GM12878 (cell line): ENCODE measurements at regions not wholly inside any gene's neighbourhood (a gene's known extent, or its start where the extent isn't known, plus 50 kb on each side); places are given as distances from the start of the nearest gene placed in this dataset.

Experiments
- ATAC-seq: fragments of 200-7000 bp; cut with Tn5 transposase; 3 replicates; pipeline ENCODE4 v1.9.1; 2020; ENCODE audit warnings: mild to moderate bottlenecking, moderate library complexity
- BruUV-seq: library from RNA; stranded (reverse); fragments of 400-500 nt; replicated peaks from 2 replicates; lab custom pipeline; 2021; lab: Mats Ljungman, UMichigan
- CTCF ChIA-PET: fragments of 300-600 bp; sonication (Branson Sonifier 250); formaldehyde crosslinking; extraction: SDS; loops from one replicate; lab custom pipeline; 2021; ENCODE audit warnings: inconsistent platforms; lab: Yijun Ruan, JAX
- POLR2A ChIA-PET: fragments of 350-600 bp; formaldehyde crosslinking; extraction: SDS; loops from one replicate; lab custom pipeline; 2021; ENCODE audit warnings: inconsistent platforms; lab: Charles Lee
- RAD21 ChIA-PET: fragments of 300-600 bp; sonication (Branson Sonifier 250); formaldehyde crosslinking; loops from one replicate; lab custom pipeline; 2023; ENCODE audit warnings: antibody characterized with exemption; ENCODE audit not compliant: unreplicated experiment; lab: Charles Lee
- SMC1A ChIA-PET: fragments of 300-600 bp; sonication (Branson Sonifier 250); formaldehyde crosslinking; loops from one replicate; lab custom pipeline; 2023; ENCODE audit not compliant: unreplicated experiment, uncharacterized antibody; lab: Charles Lee
- DNase-seq: peaks from one replicate; pipeline ENCODE4 v3.0.0-alpha.2; 2011; ENCODE audit warnings: low read depth, low spot score
- FAIRE-seq: peaks from 3 replicates; lab custom pipeline; 2011; peaks lifted over from hg19 to GRCh38; lab: Jason Lieb, UNC
- H2AFZ ChIP-seq: 2 replicates; pipeline ENCODE4 v1.6.0; 2011; ENCODE audit warnings: low read depth, low read length, control low read depth; ENCODE audit not compliant: control insufficient read depth
- H3K27ac ChIP-seq: 2 replicates; pipeline ENCODE4 v1.5.1; 2011; ENCODE audit warnings: control low read depth; ENCODE audit not compliant: control insufficient read depth, insufficient read depth
- H3K27me3 ChIP-seq, 2 experiments: replicated peaks in 1 of 2; 2 replicates each; pipeline versions ENCODE4 v1.6.0 to v1.6.1; 2011; ENCODE audit warnings: low read length in 1 of 2; ENCODE audit not compliant: control insufficient read depth in 2 of 2, insufficient read depth in 2 of 2
- H3K36me3 ChIP-seq, 2 experiments: 2 replicates each; pipeline ENCODE4 v1.5.1; 2011; ENCODE audit warnings: low read length in 1 of 2; ENCODE audit not compliant: control insufficient read depth in 2 of 2, insufficient read depth in 2 of 2
- H3K4me1 ChIP-seq: 2 replicates; pipeline ENCODE4 v1.6.1; 2011; ENCODE audit warnings: mild to moderate bottlenecking, low read length, moderate library complexity, mixed read lengths; ENCODE audit not compliant: control insufficient read depth, insufficient read depth
- H3K4me2 ChIP-seq: 2 replicates; pipeline ENCODE4 v1.6.0; 2011; ENCODE audit warnings: control low read depth; ENCODE audit not compliant: control insufficient read depth, insufficient read depth
- H3K4me3 ChIP-seq: fragments of 200-600 bp; sonication (generic); 2 replicates; pipeline ENCODE4 v1.5.1; 2016
- H3K79me2 ChIP-seq: 2 replicates; pipeline ENCODE4 v1.6.0; 2011; ENCODE audit warnings: low read length; ENCODE audit not compliant: control insufficient read depth, insufficient read depth
- H3K9ac ChIP-seq: 2 replicates; pipeline ENCODE4 v1.8.0; 2011; ENCODE audit warnings: low read length, control low read depth, mixed read lengths; ENCODE audit not compliant: control insufficient read depth, insufficient read depth
- H3K9me3 ChIP-seq: replicated peaks from 3 replicates; pipeline ENCODE4 v1.5.1; 2011; ENCODE audit warnings: mild to moderate bottlenecking, low read length; ENCODE audit not compliant: control insufficient read depth, insufficient read depth
- H4K20me1 ChIP-seq: 2 replicates; pipeline ENCODE4 v1.6.0; 2011; ENCODE audit not compliant: control insufficient read depth, insufficient read depth
- BCL11A ChIP-seq: IDR thresholded peaks from 2 replicates; pipeline ENCODE4 v1.6.1; 2011; ENCODE audit warnings: low read depth, low read length
- BMI1 ChIP-seq: fragments of 450-650 bp; IDR thresholded peaks from 2 replicates; pipeline ENCODE4 v1.6.1; 2016; ENCODE audit warnings: mild to moderate bottlenecking, moderate library complexity, borderline replicate concordance
- CREB1 ChIP-seq: IDR thresholded peaks from 2 replicates; pipeline ENCODE4 v1.6.1; 2012; ENCODE audit warnings: low read depth, mild to moderate bottlenecking, inconsistent platforms
- EGR1 ChIP-seq, 2 experiments: IDR thresholded peaks; 1 replicate in 1 of 2; 2 replicates in 1 of 2; pipeline ENCODE4 v1.6.1; 2011 to 2012; ENCODE audit warnings: low read depth in 2 of 2, low read length in 2 of 2, borderline replicate concordance in 1 of 2, mild to moderate bottlenecking in 1 of 2, moderate library complexity in 1 of 2
- FOXK2 ChIP-seq: fragments of 450-650 bp; IDR thresholded peaks from 2 replicates; pipeline ENCODE4 v1.6.1; 2017; ENCODE audit warnings: mild to moderate bottlenecking, moderate library complexity
- KAT2A ChIP-seq: conservative IDR thresholded peaks from 2 replicates; pipeline ENCODE4 v1.6.1; 2011; ENCODE audit warnings: low read depth, low read length; ENCODE audit not compliant: control insufficient read depth
- RUNX3 ChIP-seq: IDR thresholded peaks from 2 replicates; pipeline ENCODE4 v1.6.1; 2012; ENCODE audit warnings: low read length, inconsistent platforms
- SMAD5 ChIP-seq: IDR thresholded peaks from 2 replicates; pipeline ENCODE4 v1.6.1; 2016; ENCODE audit warnings: antibody characterized with exemption, low read depth
- SUPT20H ChIP-seq: IDR thresholded peaks from 2 replicates; pipeline ENCODE4 v1.6.1; 2011; ENCODE audit warnings: low read depth, mild to moderate bottlenecking, low read length, moderate library complexity, borderline replicate concordance; ENCODE audit not compliant: control insufficient read depth
- TARDBP ChIP-seq: IDR thresholded peaks from 2 replicates; pipeline ENCODE4 v1.6.1; 2016; ENCODE audit warnings: borderline replicate concordance
- TCF3 ChIP-seq: IDR thresholded peaks from 2 replicates; pipeline ENCODE4 v1.6.1; 2012; ENCODE audit warnings: low read depth, mild to moderate bottlenecking, low read length, borderline replicate concordance; ENCODE audit not compliant: insufficient read depth
- ZSCAN29 ChIP-seq: fragments of 450-650 bp; IDR thresholded peaks from 2 replicates; pipeline ENCODE4 v1.6.1; 2017; ENCODE audit warnings: mild to moderate bottlenecking, moderate library complexity
- WGBS: methylation state at CpG from one replicate; pipeline ENCODE4 v1.1.6; 2016; ENCODE audit warnings: low lambda C conversion rate; ENCODE audit not compliant: insufficient replicate concordance, insufficient coverage; ENCODE audit errors: missing lambda C conversion rate; 5-methylcytosine and 5-hydroxymethylcytosine counted together
- in situ Hi-C: fragments of 300-500 bp; cut with MboI; formaldehyde crosslinking; loops from 9 replicates; pipeline ENCODE4 v1.14.3; 2018; ENCODE audit warnings: mixed read lengths
- intact Hi-C: fragments of 100-400 bp; cut with micrococcal nuclease; formaldehyde crosslinking; loops from one replicate; pipeline ENCODE4 v1.14.2; 2022; ENCODE audit not compliant: unreplicated experiment
- TF ChIP-seq, protein P1 (sequence below): fragments of 150-350 bp; IDR thresholded peaks from 2 replicates; pipeline ENCODE4 v1.6.1; 2014; ENCODE audit warnings: mild to moderate bottlenecking, low read depth, low read length
- TF ChIP-seq, protein P2 (sequence below): fragments of 450-650 bp; IDR thresholded peaks from 2 replicates; pipeline ENCODE4 v1.6.1; 2017; ENCODE audit warnings: mild to moderate bottlenecking, moderate library complexity

DNA sequence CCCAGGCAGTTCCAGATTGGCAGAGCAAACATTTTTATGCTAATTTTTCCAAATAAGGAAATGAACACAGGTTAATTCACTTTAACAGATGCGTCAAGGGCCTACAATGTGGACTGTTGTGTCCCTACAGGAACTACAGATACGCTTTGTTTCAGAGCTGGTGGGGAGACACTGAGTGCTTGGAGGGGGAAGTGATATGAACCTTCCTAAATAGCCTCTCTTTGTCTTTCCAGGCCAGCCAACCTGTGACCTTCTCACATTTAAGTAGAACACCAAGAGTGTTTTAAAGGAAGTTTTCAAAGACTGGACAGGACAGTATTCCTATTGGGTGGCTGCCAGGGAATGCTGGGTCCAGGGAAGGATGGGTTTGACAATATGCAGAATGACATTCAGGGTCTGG, 141.3 kb downstream of the ZNF664 start:
- TF ChIP-seq TCF3 = no peak
- TF ChIP-seq RUNX3 = no peak
- no TSS peak for BruUV-seq
- in situ Hi-C loops (no loop called here), intact Hi-C loops (no loop called here)
- SMC1A ChIA-PET = no interaction called here
- H3K79me2 ChIP-seq = no peaks in the 10 kb centered on the region
- no peak overlapping the region for H3K4me3 ChIP-seq
- FAIRE-seq (no peak), ATAC-seq (no peak), DNase-seq (no peak)
- no peak overlapping the region for H3K4me2 ChIP-seq
- no peak overlapping the region for H3K9ac ChIP-seq
- no peaks in the 10 kb centered on the region for H3K27me3 ChIP-seq
- H3K27ac ChIP-seq = no peak overlapping the region
- no peaks in the 10 kb centered on the region for H4K20me1 ChIP-seq
- 22% methylated on average over 2 of the region's 2 CpGs for WGBS
- RAD21 ChIA-PET = no interaction called here
- H2AFZ ChIP-seq = no peak overlapping the region
- H3K36me3 ChIP-seq = no peaks in the 10 kb centered on the region
- CTCF ChIA-PET = no interaction called here
- H3K4me1 ChIP-seq = no peaks in the 10 kb centered on the region
- peaks cover 2% of the 10 kb centered on the region; the same call in 2 of the 3 replicates for H3K9me3 ChIP-seq
- POLR2A ChIA-PET = no interaction called here

GRCh38 chr12:124115496-124115895, 142.5 kb downstream of the ZNF664 start:
- DNase-seq = no peak
- CTCF ChIA-PET = no interaction called here
- no peak for TF ChIP-seq SUPT20H
- TF ChIP-seq FOXK2 = no peak
- TF ChIP-seq ZSCAN29 = no peak
- TF ChIP-seq CREB1 = no peak
- TF ChIP-seq BCL11A = no peak
- TF ChIP-seq, protein P1, sequence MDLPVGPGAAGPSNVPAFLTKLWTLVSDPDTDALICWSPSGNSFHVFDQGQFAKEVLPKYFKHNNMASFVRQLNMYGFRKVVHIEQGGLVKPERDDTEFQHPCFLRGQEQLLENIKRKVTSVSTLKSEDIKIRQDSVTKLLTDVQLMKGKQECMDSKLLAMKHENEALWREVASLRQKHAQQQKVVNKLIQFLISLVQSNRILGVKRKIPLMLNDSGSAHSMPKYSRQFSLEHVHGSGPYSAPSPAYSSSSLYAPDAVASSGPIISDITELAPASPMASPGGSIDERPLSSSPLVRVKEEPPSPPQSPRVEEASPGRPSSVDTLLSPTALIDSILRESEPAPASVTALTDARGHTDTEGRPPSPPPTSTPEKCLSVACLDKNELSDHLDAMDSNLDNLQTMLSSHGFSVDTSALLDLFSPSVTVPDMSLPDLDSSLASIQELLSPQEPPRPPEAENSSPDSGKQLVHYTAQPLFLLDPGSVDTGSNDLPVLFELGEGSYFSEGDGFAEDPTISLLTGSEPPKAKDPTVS = no peak
- TF ChIP-seq, protein P2, sequence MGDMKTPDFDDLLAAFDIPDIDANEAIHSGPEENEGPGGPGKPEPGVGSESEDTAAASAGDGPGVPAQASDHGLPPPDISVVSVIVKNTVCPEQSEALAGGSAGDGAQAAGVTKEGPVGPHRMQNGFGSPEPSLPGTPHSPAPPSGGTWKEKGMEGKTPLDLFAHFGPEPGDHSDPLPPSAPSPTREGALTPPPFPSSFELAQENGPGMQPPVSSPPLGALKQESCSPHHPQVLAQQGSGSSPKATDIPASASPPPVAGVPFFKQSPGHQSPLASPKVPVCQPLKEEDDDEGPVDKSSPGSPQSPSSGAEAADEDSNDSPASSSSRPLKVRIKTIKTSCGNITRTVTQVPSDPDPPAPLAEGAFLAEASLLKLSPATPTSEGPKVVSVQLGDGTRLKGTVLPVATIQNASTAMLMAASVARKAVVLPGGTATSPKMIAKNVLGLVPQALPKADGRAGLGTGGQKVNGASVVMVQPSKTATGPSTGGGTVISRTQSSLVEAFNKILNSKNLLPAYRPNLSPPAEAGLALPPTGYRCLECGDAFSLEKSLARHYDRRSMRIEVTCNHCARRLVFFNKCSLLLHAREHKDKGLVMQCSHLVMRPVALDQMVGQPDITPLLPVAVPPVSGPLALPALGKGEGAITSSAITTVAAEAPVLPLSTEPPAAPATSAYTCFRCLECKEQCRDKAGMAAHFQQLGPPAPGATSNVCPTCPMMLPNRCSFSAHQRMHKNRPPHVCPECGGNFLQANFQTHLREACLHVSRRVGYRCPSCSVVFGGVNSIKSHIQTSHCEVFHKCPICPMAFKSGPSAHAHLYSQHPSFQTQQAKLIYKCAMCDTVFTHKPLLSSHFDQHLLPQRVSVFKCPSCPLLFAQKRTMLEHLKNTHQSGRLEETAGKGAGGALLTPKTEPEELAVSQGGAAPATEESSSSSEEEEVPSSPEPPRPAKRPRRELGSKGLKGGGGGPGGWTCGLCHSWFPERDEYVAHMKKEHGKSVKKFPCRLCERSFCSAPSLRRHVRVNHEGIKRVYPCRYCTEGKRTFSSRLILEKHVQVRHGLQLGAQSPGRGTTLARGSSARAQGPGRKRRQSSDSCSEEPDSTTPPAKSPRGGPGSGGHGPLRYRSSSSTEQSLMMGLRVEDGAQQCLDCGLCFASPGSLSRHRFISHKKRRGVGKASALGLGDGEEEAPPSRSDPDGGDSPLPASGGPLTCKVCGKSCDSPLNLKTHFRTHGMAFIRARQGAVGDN = no peak
- TF ChIP-seq EGR1 (IDR thresholded peaks at IDR 0.05; ENCODE audit: borderline replicate concordance in 1 of 2, low read depth in 2 of 2, low read length in 2 of 2) = no peak
- no peak for TF ChIP-seq TARDBP
- TF ChIP-seq SMAD5 = no peak
- TF ChIP-seq BMI1 = no peak
- no peak for TF ChIP-seq KAT2A
- TF ChIP-seq, all 136 proteins: peak for 0
- H3K4me2 ChIP-seq = no peak overlapping the region
- 65% methylated on average over 11 of the region's 11 CpGs for WGBS
- intact Hi-C loops (no loop called here), in situ Hi-C loops (no loop called here)
- no peak for ATAC-seq
- H2AFZ ChIP-seq = no peak overlapping the region
- no peak for FAIRE-seq
- no peak overlapping the region for H3K27ac ChIP-seq
- ChIA-PET POLR2A (no interaction called here), SMC1A (interaction anchor here (1.0 kb wide), 1 partner anchor 32 kb away, joined by 4 read pairs; no protein-coding TSS in a partner anchor), RAD21 (no interaction called here)
- no peaks in the 10 kb centered on the region for H3K4me1 ChIP-seq
- H3K9ac ChIP-seq = no peak overlapping the region
- H3K79me2 ChIP-seq = no peaks in the 10 kb centered on the region
- no TSS peak for BruUV-seq
- no peaks in the 10 kb centered on the region for H3K36me3 ChIP-seq
- no peak overlapping the region for H3K4me3 ChIP-seq
- no peaks in the 10 kb centered on the region for H3K27me3 ChIP-seq
- H3K9me3 ChIP-seq = peaks cover 2% of the 10 kb centered on the region; the same call in 2 of the 3 replicates
- H4K20me1 ChIP-seq = no peaks in the 10 kb centered on the region
